ENCODE measurements at regions not wholly inside any gene's neighbourhood (a gene's known extent, or its start where the extent isn't known, plus 50 kb on each side); places are given as distances from the start of the nearest gene placed in this dataset.

DNA sequence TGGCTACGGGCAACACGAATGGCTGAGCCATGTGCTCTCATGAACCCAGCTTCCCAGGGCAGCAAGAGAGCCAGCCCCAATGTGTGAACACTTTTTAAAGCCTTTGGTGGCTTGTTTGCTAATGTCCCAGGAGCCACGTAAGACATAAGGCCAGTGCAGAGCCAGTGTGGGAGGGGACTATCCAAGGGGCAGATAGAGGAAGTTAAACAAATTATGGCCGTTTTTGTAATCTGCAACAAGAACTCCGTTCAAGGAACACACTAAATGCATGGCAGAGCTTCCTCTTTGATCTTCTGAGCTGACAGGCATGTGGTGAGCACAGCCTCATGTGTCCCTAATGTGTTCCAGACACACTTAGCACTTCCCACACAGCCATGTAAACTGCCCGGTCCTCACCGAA, 133.3 kb downstream of the TEX36 start:
- Histone ChIP-seq H3K4me1 (ENCODE audit: insufficient read depth, low read length) (peaks cover 11% of the 10 kb centered on the region), H3K36me3 (ENCODE audit: insufficient read depth, low read length) (no peaks in the 10 kb centered on the region), H3K9me3 (ENCODE audit: low read length) (peaks cover 6% of the 10 kb centered on the region), H3K4me3 (ENCODE audit: low read length) (no peak overlapping the region), H3K27me3 (ENCODE audit: insufficient read depth, low read length) (peaks cover 3% of the 10 kb centered on the region), H2AFZ (ENCODE audit: low read depth, low read length) (no peak overlapping the region)

- H3K36me3 ChIP-seq (ENCODE audit: insufficient read depth, low read length) = no peaks in the 10 kb centered on the region
- H3K27me3 ChIP-seq (ENCODE audit: insufficient read depth, low read length) = peaks cover 3% of the 10 kb centered on the region
- peaks cover 4% of the 10 kb centered on the region for H3K4me1 ChIP-seq (ENCODE audit: insufficient read depth, low read length)
- no peak overlapping the region for H2AFZ ChIP-seq (ENCODE audit: low read depth, low read length)
- H3K9me3 ChIP-seq (ENCODE audit: low read length) = peaks cover 6% of the 10 kb centered on the region
- no peak overlapping the region for H3K4me3 ChIP-seq (ENCODE audit: low read length)
Observed at GRCh38 chr10:125548878-125549277, 134.1 kb downstream of the TEX36 start.

DNA sequence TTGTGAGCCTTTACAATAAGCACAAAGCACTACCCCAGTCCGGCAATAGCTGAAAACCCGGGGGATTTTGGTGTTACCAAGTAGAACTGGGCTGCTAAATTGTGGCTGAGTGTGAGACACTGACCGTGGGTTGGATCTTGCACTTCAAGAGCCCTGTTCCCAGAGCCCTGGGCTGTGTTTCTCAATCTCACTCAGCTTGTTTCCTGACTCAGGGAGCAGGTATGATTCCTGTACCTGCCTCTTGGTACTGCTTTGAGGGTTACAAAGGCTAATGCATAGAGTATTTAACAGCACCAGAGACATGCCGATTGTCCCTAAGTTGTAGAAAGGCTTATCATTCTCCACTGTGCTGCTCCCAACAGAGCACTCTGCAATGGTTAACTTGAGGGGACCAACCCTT, 134.6 kb downstream of the TEX36 start:
- Histone ChIP-seq H3K27me3 (ENCODE audit: insufficient read depth, low read length) (peaks cover 5% of the 10 kb centered on the region), H3K36me3 (ENCODE audit: insufficient read depth, low read length) (no peaks in the 10 kb centered on the region), H3K4me3 (ENCODE audit: low read length) (no peak overlapping the region)

DNA sequence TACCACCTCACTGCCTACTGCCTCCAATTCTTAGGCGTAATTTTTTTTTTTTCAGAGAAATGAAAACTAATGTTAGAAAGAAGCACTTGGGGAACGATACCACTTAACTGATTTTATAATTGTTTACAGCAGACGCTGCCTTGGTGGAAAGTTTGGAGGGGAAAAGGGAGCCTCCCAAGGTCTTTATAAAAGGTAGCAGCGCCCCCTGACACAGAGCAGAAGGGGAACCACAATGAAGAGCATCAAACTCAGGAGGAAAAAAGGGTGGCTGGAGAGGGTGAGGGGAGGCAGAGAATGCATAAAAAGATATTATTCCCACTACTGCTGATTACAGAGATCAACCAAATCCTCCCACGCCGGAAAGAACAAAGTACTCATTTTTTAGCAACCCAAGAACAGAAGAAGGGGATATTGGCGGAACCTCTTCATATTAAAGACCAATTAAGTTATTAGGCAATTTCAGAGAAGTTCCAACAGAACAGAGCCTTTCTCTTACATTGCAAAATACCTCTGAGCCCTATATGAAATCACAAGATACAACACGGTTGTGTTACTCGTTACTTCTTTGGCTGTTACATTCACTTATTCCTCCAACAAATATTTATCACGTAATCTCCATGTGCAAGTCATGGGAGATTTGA, 135.8 kb downstream of the TEX36 start:
- Histone ChIP-seq H3K4me3 (ENCODE audit: low read length) (no peak overlapping the region), H3K27me3 (ENCODE audit: insufficient read depth, low read length) (peaks cover 5% of the 10 kb centered on the region), H3K36me3 (ENCODE audit: insufficient read depth, low read length) (no peaks in the 10 kb centered on the region), H3K9me3 (ENCODE audit: low read length) (peaks cover 2% of the 10 kb centered on the region), H2AFZ (ENCODE audit: low read depth, low read length) (no peak overlapping the region), H3K4me1 (ENCODE audit: insufficient read depth, low read length) (peaks cover 2% of the 10 kb centered on the region)

More for the DNA sequence above, 134.6 kb downstream of the TEX36 start:
- peaks cover 2% of the 10 kb centered on the region for H3K4me1 ChIP-seq (ENCODE audit: insufficient read depth, low read length)
- H2AFZ ChIP-seq (ENCODE audit: low read depth, low read length) = no peak overlapping the region
- peaks cover 6% of the 10 kb centered on the region for H3K9me3 ChIP-seq (ENCODE audit: low read length)

GRCh38 chr10:125543796-125544195, 139.2 kb downstream of the TEX36 start:
- H3K9me3 ChIP-seq (ENCODE audit: low read length) = no peaks in the 10 kb centered on the region
- peaks cover 2% of the 10 kb centered on the region for H3K27me3 ChIP-seq (ENCODE audit: insufficient read depth, low read length)
- peaks cover 2% of the 10 kb centered on the region for H3K4me1 ChIP-seq (ENCODE audit: insufficient read depth, low read length)
- H3K4me3 ChIP-seq (ENCODE audit: low read length) = no peak overlapping the region
- H3K36me3 ChIP-seq (ENCODE audit: insufficient read depth, low read length) = no peaks in the 10 kb centered on the region
- H2AFZ ChIP-seq (ENCODE audit: low read depth, low read length) = no peak overlapping the region

DNA sequence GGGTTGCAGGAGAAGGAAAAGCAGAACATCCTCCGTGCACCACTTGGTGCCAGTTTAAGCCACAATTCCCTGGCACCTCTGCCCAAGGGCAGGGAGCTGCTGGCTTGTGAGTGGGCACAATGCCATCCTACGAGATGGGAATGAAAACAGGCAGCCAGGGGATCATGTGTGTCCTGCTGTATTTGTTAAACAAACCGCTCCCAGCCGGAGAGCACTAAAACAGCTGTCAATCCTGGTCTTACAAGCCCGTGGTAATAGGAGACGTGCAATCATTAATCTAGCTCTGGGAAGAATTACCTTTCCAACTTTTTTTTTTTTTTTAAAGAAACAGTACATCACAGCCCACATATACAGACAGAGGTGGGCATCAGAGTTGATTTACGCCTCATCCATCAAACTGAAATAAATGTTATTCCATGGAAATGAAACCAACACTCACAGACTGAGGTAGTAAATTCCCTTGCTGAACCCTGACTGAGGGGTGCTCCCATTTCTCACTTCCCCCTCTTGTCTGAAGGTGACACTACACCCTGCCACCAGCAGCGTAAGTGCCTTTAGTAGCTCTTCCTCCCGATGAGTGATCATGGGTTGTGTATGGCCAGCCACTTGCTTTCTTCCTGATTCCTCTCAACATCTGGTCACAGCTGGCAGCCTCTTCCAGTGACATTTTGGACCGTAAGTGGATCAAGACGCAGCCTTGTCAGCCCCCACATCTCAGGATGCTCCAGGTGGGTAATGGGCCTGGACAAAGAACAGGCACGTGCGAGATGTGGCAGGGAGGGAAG, 143.8 kb downstream of the TEX36 start:
- H2AFZ ChIP-seq (ENCODE audit: low read depth, low read length) = no peak overlapping the region
- no peak overlapping the region for H3K4me3 ChIP-seq (ENCODE audit: low read length)
- H3K9me3 ChIP-seq (ENCODE audit: low read length) = no peaks in the 10 kb centered on the region
- peaks cover 7% of the 10 kb centered on the region for H3K27me3 ChIP-seq (ENCODE audit: insufficient read depth, low read length)
- no peaks in the 10 kb centered on the region for H3K4me1 ChIP-seq (ENCODE audit: insufficient read depth, low read length)
- H3K36me3 ChIP-seq (ENCODE audit: insufficient read depth, low read length) = no peaks in the 10 kb centered on the region

DNA sequence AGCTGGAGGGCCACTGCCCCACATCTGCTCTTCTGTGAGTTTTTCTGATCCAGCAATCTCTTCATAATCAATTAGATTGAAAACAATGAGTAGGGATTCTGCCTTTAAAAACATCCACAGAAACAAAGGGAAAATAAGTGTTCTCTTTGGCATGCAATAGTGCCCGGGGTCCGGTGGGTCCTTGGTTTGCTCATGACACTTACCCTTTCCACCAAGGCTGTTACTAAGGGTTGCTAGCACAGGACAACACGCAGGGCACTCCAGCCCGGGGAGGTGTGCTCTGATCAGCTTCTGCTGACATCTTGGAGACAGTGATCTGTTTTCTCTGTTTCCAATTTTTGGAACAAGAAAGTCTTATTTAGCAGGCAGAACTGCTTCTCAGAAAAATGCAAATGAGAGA, 146.7 kb downstream of the TEX36 start:
- no peak overlapping the region for H2AFZ ChIP-seq (ENCODE audit: low read depth, low read length)
- peaks cover 2% of the 10 kb centered on the region for H3K9me3 ChIP-seq (ENCODE audit: low read length)
- peaks cover 6% of the 10 kb centered on the region for H3K4me1 ChIP-seq (ENCODE audit: insufficient read depth, low read length)
- no peak overlapping the region for H3K4me3 ChIP-seq (ENCODE audit: low read length)
- H3K27me3 ChIP-seq (ENCODE audit: insufficient read depth, low read length) = peaks cover 7% of the 10 kb centered on the region
- H3K36me3 ChIP-seq (ENCODE audit: insufficient read depth, low read length) = no peaks in the 10 kb centered on the region

- Histone ChIP-seq H2AFZ (ENCODE audit: low read depth, low read length) (no peak overlapping the region), H3K4me1 (ENCODE audit: insufficient read depth, low read length) (peaks cover 10% of the 10 kb centered on the region), H3K36me3 (ENCODE audit: insufficient read depth, low read length) (no peaks in the 10 kb centered on the region), H3K9me3 (ENCODE audit: low read length) (peaks cover 2% of the 10 kb centered on the region), H3K27me3 (ENCODE audit: insufficient read depth, low read length) (peaks cover 7% of the 10 kb centered on the region), H3K4me3 (ENCODE audit: low read length) (no peak overlapping the region)
Observed at GRCh38 chr10:125535559-125535958, 147.4 kb downstream of the TEX36 start.

GRCh38 chr10:125534515-125534914, 148.4 kb downstream of the TEX36 start:
- peaks cover 2% of the 10 kb centered on the region for H3K9me3 ChIP-seq (ENCODE audit: low read length)

DNA sequence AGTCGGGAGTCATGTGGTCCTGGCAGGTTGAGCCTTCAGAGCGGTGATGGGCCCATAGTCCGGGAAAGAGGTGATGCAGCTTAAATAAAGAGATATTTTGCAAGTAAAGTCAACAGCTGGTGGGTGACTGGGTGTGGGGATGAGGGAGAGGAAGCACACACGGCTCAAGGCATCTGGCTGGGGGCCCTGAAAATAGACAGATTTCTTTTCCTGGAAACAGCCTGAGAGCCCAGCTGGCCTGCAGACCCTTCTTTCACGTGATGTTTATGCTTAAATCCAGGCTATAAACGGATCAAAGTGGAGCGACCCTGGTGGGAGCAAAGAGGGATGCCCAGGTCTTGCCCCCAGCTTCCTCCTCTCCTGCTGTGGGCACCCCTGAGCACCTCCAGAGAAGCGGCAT, 149.1 kb downstream of the TEX36 start:
- no peak overlapping the region for H3K4me3 ChIP-seq (ENCODE audit: low read length)
- H3K4me1 ChIP-seq (ENCODE audit: insufficient read depth, low read length) = peaks cover 10% of the 10 kb centered on the region
- peaks cover 2% of the 10 kb centered on the region for H3K9me3 ChIP-seq (ENCODE audit: low read length)
- H2AFZ ChIP-seq (ENCODE audit: low read depth, low read length) = no peak overlapping the region
- H3K36me3 ChIP-seq (ENCODE audit: insufficient read depth, low read length) = no peaks in the 10 kb centered on the region
- peaks cover 7% of the 10 kb centered on the region for H3K27me3 ChIP-seq (ENCODE audit: insufficient read depth, low read length)

More at GRCh38 chr10:125534515-125534914, 148.4 kb downstream of the TEX36 start:
- H2AFZ ChIP-seq (ENCODE audit: low read depth, low read length) = no peak overlapping the region
- H3K27me3 ChIP-seq (ENCODE audit: insufficient read depth, low read length) = peaks cover 7% of the 10 kb centered on the region
- no peak overlapping the region for H3K4me3 ChIP-seq (ENCODE audit: low read length)
- H3K4me1 ChIP-seq (ENCODE audit: insufficient read depth, low read length) = peaks cover 10% of the 10 kb centered on the region
- H3K36me3 ChIP-seq (ENCODE audit: insufficient read depth, low read length) = no peaks in the 10 kb centered on the region

GRCh38 chr10:125531465-125531864, 151.5 kb downstream of the TEX36 start:
- H3K4me1 ChIP-seq (ENCODE audit: insufficient read depth, low read length) = peaks cover 10% of the 10 kb centered on the region
- peaks cover 2% of the 10 kb centered on the region for H3K9me3 ChIP-seq (ENCODE audit: low read length)
- H2AFZ ChIP-seq (ENCODE audit: low read depth, low read length) = no peak overlapping the region
- peaks cover 2% of the 10 kb centered on the region for H3K27me3 ChIP-seq (ENCODE audit: insufficient read depth, low read length)
- H3K4me3 ChIP-seq (ENCODE audit: low read length) = no peak overlapping the region
- no peaks in the 10 kb centered on the region for H3K36me3 ChIP-seq (ENCODE audit: insufficient read depth, low read length)

GRCh38 chr10:125523347-125523746, 159.6 kb downstream of the TEX36 start:
- Histone ChIP-seq H3K9me3 (ENCODE audit: low read length) (peaks cover 3% of the 10 kb centered on the region), H3K27me3 (ENCODE audit: insufficient read depth, low read length) (no peaks in the 10 kb centered on the region), H3K4me1 (ENCODE audit: insufficient read depth, low read length) (no peaks in the 10 kb centered on the region), H3K4me3 (ENCODE audit: low read length) (no peak overlapping the region), H3K36me3 (ENCODE audit: insufficient read depth, low read length) (no peaks in the 10 kb centered on the region), H2AFZ (ENCODE audit: low read depth, low read length) (no peak overlapping the region)

DNA sequence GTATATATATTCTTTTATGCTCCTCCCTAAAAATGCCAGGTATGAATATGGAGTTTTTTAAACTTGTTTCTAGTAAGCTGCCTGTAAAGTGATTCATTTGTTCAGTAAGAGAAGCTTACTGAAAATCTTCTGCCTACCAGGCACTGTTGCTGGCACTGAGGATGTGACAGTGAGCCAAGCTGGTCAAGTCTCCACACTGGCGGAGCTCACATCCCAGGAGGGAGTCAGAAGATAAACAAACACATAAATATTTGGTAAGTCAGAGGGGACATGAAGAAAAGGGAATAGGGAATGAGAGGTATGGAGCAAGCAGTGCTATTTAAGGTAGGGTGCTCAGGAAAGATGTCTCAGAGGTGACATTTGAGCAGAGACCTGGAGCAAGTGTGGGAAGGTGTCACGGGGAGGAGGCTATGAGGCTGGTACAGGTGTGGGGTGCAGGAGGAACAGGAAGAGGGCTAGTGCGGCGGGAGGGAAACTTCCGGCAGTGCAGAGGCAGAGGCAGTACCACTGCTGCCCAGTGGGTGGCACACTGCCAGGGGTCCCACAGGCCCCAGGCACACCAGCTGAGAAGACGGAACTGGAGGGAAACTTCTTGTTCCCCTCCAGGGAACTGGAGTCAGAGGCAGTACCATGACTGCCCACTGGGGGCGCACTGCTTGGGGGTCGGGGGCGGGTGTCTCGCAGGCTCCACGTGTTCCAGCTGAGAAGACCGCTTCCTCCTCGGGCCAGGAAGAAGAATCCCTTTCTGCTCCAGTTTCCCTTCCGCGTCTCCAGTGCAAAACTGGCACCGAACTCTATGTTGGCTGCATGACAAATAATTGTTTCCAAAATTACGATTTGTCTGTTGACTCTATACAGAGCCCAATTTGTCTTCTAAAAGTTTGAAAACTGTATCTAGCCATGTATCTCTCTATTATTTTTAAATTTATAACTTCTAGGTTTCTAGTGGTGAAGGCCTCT, 161.0 kb downstream of the TEX36 start:
- Histone ChIP-seq H3K36me3 (ENCODE audit: insufficient read depth, low read length) (no peaks in the 10 kb centered on the region), H3K9me3 (ENCODE audit: low read length) (peaks cover 3% of the 10 kb centered on the region), H3K4me1 (ENCODE audit: insufficient read depth, low read length) (no peaks in the 10 kb centered on the region), H3K4me3 (ENCODE audit: low read length) (no peak overlapping the region), H2AFZ (ENCODE audit: low read depth, low read length) (no peak overlapping the region), H3K27me3 (ENCODE audit: insufficient read depth, low read length) (no peaks in the 10 kb centered on the region)
